ENCODE measurements at regions not wholly inside any gene's neighbourhood (a gene's known extent, or its start where the extent isn't known, plus 50 kb on each side); places are given as distances from the start of the nearest gene placed in this dataset.

DNA sequence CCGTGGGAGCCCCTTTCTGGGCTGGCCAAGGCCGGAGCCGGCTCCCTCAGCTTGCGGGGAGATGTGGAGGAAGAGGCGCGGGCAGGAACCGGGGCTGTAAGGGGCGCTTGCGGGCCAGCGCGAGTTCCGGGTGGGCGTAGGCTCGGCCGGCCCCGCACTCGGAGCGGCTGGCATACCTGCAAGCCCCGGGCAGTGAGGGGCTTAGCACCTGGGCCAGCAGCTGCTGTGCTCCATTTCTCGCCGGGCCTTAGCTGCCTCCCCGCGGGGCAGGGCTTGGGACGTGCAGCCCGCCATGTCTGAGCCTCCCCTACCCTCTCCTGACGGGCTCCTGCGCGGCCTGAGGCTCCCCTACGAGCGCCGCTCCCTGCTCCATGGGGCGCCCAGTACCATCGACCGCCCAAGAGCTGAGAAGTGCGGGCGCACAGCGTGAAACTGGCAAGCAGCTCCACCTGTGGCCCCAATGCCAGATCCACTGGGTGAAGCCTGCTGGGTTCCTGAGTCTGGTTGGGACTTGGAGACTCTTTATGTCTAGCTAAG is 82.8 kb upstream of the E2F3 start:
- TF ChIP-seq, protein P1, sequence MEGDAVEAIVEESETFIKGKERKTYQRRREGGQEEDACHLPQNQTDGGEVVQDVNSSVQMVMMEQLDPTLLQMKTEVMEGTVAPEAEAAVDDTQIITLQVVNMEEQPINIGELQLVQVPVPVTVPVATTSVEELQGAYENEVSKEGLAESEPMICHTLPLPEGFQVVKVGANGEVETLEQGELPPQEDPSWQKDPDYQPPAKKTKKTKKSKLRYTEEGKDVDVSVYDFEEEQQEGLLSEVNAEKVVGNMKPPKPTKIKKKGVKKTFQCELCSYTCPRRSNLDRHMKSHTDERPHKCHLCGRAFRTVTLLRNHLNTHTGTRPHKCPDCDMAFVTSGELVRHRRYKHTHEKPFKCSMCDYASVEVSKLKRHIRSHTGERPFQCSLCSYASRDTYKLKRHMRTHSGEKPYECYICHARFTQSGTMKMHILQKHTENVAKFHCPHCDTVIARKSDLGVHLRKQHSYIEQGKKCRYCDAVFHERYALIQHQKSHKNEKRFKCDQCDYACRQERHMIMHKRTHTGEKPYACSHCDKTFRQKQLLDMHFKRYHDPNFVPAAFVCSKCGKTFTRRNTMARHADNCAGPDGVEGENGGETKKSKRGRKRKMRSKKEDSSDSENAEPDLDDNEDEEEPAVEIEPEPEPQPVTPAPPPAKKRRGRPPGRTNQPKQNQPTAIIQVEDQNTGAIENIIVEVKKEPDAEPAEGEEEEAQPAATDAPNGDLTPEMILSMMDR (IDR thresholded peaks at IDR 0.05), result no peak
- Histone ChIP-seq H3K4me3 (no peak overlapping the region), H3K36me3 (no peaks in the 10 kb centered on the region), H3K27ac (no peak overlapping the region), H3K4me1 (no peaks in the 10 kb centered on the region), H3K9me3 (no peaks in the 10 kb centered on the region), H3K27me3 (no peaks in the 10 kb centered on the region), H3K9ac (ENCODE audit: low read depth in 2 of 2, low read length in 2 of 2) (no peak overlapping the region)
- DNase-seq, result no peak
- intact Hi-C loops (cut with DNase I), result no loop called here

DNA sequence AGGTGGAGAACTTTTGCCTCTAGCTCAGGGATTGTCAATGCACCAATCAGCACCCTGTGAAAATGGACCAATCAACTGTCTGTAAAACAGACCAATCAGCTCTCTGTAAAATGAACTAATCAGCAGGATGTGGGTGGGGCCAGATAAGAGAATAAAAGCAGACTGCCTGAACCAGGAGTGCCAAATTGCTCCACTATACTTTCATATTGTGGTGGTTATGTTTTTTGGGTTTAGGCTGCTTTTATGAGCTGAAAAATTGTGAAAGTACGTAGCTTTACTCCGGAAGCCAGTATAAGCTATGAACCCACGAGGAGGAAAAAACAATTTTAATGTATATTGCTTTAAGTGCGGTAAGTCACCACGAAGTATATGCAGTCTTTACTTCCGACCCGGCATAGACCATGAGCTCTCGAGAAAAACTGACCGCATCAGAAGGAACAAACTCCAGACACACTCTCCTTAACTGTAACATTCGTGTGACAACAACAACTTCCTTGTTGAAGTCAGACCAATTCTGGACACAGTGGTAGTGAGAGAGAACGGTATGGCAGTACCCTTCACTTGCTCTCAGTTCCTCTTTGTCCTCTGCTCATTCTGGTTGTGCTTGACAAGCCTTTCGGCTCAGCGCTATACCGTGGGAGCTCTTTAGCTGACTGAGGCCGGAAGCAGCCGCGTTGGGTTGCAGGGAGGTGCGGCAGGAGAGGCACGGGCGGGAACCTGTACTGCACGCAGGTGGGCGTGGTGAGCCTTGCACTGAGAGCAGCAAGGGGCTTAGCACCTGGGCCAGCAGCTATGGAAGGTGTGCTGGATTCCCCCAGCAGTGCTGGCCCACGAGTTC is 81.9 kb upstream of the E2F3 start:
- peak overlapping the region; percentile 5 for H3K4me3 ChIP-seq

GRCh38 chr6:20325641-20326421 is 75.8 kb upstream of the E2F3 start:
- intact Hi-C loops (cut with DNase I), result no loop called here
- no peak for DNase-seq
- no peak overlapping the region for H3K4me3 ChIP-seq
- no peaks in the 10 kb centered on the region for H3K36me3 ChIP-seq
- H3K9ac ChIP-seq (ENCODE audit: low read depth in 2 of 2, low read length in 2 of 2), result no peak overlapping the region
- TF ChIP-seq, protein P1 (IDR thresholded peaks at IDR 0.05), result no peak
- H3K27ac ChIP-seq, result no peak overlapping the region
- H3K27me3 ChIP-seq, result peaks cover 3% of the 10 kb centered on the region
- no peaks in the 10 kb centered on the region for H3K9me3 ChIP-seq
- H3K4me1 ChIP-seq, result no peaks in the 10 kb centered on the region

More for the DNA sequence above, 81.9 kb upstream of the E2F3 start:
- H3K27me3 ChIP-seq, result no peaks in the 10 kb centered on the region
- no peaks in the 10 kb centered on the region for H3K4me1 ChIP-seq
- H3K27ac ChIP-seq, result peak overlapping the region; percentile 53
- no peaks in the 10 kb centered on the region for H3K36me3 ChIP-seq
- TF ChIP-seq, protein P1 (IDR thresholded peaks at IDR 0.05), result no peak
- intact Hi-C loops (cut with DNase I), result no loop called here
- DNase-seq, result peak; percentile 24
- no peak overlapping the region for H3K9ac ChIP-seq (ENCODE audit: low read depth in 2 of 2, low read length in 2 of 2)
- H3K9me3 ChIP-seq, result no peaks in the 10 kb centered on the region

GRCh38 chr6:20326422-20326728 is 75.3 kb upstream of the E2F3 start:
- no peaks in the 10 kb centered on the region for H3K36me3 ChIP-seq
- H3K4me1 ChIP-seq, result no peaks in the 10 kb centered on the region
- peaks cover 3% of the 10 kb centered on the region for H3K27me3 ChIP-seq
- no peaks in the 10 kb centered on the region for H3K9me3 ChIP-seq
- H3K27ac ChIP-seq, result no peak overlapping the region
- no peak for DNase-seq
- H3K9ac ChIP-seq (ENCODE audit: low read depth in 2 of 2, low read length in 2 of 2), result no peak overlapping the region
- no peak overlapping the region for H3K4me3 ChIP-seq
- TF ChIP-seq, protein P1 (IDR thresholded peaks at IDR 0.05), result no peak
- intact Hi-C loops (cut with DNase I), result no loop called here

DNA sequence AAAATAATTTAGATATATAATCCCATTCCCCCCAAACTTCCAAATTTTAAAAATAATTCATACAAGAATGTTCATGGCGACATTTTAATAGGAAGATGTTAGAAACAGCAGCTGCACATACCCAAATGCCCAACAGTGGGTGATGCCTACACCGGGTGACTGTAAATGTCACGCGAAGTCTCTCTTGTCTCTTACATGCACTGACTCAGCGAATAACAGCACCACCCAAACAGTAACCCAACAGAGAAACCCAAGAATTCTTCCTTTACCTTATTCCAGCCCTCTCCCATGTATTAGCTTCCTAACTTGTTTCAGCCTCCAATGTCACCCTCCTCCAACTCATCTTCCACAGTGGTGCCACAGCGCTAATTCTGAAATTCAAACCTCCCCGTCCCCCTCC is 74.5 kb upstream of the E2F3 start:
- Histone ChIP-seq H3K36me3 (no peaks in the 10 kb centered on the region), H3K4me3 (no peak overlapping the region), H3K27ac (no peak overlapping the region), H3K27me3 (peaks cover 3% of the 10 kb centered on the region), H3K9ac (ENCODE audit: low read depth in 2 of 2, low read length in 2 of 2) (no peak overlapping the region), H3K9me3 (no peaks in the 10 kb centered on the region), H3K4me1 (no peaks in the 10 kb centered on the region)
- DNase-seq, result no peak
- TF ChIP-seq, protein P1 (IDR thresholded peaks at IDR 0.05), result no peak
- intact Hi-C loops (cut with DNase I), result no loop called here
